ENCODE measurements at regions not wholly inside any gene's neighbourhood (a gene's known extent, or its start where the extent isn't known, plus 50 kb on each side); places are given as distances from the start of the nearest gene placed in this dataset.
A peak's percentile ranks its signal among the peaks of the same experiment; 100 is the strongest.
"Not testable (repeated sequence)": the region's sequence is repeated elsewhere in the genome, so short reads cannot be mapped to it uniquely, and the experiment has no call there.

DNA sequence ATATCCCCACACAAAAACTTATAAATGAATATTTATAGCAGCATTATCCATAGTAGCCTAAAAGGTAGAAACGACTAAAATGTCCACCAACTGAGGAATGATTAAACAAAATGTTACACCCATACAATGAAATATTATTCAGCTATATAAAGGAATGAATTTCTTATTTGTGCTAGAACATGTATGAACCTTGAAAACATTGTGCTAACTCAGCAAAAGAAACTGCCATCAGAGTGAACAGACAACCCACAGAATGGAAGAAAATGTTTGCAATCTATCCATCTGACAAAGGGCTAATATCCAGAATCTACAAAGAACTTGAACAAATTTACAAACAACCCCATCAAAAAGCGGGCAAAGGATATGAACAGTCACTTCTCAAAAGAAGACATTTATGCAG, 155.3 kb upstream of the DIAPH2 start:
- not testable (repeated sequence) for DNase-seq (ENCODE audit: low read depth)

DNA sequence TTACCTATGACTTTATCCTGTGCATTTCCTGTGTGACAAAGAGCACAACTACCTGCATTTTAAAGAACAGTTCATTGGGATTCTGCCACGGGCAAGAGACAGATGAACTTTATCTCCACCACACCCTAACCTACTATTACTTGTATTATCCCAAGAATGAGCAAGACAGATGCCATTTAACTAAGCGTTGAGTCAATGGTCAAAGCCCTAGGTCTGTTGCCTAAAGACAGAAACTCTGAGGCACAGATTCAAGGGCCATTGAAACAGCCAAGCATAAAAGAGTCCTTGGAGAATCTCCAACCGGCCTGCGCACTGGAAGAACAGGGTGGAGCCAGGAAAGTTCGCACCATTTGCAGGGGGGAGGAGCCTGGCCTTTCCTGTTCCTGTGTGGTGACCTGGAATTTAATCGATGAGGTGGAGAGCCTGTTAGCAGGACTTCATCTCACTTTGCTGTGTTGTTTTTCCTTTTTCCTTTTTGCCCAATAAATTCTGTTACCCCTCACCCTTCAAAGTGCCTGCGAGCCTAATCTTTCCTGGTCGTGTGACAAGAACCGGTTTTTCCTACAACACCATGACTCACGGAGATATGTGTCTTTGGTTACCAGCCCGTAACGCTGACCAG, 146.4 kb upstream of the DIAPH2 start:
- DNase-seq (ENCODE audit: low read depth), result no peak

DNA sequence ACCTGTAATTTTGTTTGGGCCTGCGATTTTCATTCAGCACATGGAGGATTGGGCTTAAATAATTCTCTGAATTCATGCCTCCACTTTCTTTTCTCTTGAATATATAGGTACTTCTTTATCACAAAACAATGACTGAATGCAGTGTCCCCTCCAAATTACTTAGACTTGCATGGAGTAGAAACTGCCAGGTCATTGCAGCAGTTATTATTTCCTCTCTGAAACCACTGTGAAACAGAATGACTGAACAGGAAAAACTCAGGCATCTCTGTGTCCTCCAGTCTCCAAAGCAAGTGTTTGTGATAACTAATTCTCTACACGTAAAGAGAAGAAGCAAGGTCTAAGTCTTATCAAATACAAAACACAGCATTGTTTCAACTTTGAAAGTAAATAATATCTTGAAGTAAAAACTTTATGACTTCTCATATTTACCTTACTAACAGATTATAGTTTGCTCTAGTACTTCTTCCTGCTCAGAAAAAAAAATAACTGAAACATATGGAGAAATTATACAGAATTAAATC, 144.5 kb upstream of the DIAPH2 start:
- DNase-seq (ENCODE audit: low read depth), result no peak

DNA sequence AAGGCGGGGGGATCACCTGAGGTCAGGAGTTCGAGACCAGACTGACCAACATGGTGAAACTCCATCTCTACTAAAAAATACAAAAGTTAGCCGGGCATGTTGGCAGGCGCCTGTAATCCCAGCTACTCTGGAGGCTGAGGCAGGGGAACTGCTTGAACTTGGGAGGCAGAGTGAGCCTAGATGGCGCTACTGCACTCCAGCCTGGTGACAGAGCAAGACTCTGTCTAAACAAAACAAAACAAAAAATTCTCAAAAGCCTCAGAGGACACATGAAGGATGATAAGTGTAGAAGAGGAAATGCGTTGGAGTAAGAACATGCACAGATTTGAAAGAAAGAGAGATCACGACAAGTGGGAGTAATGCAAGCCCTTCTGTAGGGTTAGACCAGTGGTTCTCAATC, 138.4 kb upstream of the DIAPH2 start:
- not testable (repeated sequence) for DNase-seq (ENCODE audit: low read depth)

DNA sequence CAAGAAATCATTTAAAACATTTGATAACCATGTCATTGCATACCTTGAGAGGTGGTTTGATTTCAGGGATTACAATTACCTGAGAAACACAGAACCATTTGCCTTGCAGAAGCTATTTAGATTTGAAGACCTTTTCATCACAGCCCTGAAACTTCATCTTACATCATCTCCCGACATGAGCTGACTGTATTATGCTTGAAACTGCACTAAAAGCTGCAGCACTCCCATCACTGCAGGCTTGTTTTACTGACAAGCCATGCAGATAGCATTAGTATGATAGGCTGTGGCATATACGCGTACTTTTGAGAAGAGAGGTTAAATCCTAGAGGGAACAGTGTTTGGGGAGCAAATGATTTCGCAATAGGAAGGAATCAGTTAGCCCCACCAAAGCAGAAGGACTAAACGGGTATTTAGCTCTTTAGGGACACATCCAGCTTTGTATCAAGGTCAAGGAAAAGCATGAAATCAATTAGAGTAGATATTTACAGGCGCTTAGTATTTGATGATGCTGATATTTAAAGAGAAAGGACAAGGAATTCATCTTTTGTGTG, 133.2 kb upstream of the DIAPH2 start:
- DNase-seq (ENCODE audit: low read depth), result no peak

GRCh38 chrX:96556886-96557285, 127.8 kb upstream of the DIAPH2 start:
- DNase-seq (ENCODE audit: low read depth), result no peak

DNA sequence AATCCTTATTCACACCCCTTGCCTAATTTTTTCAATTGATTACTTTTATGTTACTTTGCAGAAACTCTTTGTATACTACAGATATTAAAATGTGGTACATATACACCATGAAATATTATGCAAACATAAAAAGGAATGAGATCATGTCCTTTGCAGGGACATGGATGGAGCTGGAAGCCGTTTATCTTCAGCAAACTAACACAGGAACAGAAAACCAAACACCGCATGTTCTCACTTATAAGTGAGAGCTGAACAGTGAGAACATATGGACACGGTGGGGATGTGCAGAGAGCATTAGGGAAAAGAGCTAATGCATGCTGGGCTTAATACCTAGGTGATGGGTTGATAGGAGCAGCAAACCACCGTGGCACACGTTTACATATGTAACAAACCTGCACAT, 123.5 kb upstream of the DIAPH2 start:
- not testable (repeated sequence) for DNase-seq (ENCODE audit: low read depth)

- peak; percentile 26 for DNase-seq (ENCODE audit: low read depth)
These were observed 121.0 kb upstream of the DIAPH2 start for GRCh38 chrX:96563646-96564045.

- no peak for DNase-seq (ENCODE audit: low read depth)
These were observed 120.0 kb upstream of the DIAPH2 start for GRCh38 chrX:96564595-96564994.

- no peak for DNase-seq (ENCODE audit: low read depth)
These were observed 117.8 kb upstream of the DIAPH2 start for GRCh38 chrX:96566878-96567277.

DNA sequence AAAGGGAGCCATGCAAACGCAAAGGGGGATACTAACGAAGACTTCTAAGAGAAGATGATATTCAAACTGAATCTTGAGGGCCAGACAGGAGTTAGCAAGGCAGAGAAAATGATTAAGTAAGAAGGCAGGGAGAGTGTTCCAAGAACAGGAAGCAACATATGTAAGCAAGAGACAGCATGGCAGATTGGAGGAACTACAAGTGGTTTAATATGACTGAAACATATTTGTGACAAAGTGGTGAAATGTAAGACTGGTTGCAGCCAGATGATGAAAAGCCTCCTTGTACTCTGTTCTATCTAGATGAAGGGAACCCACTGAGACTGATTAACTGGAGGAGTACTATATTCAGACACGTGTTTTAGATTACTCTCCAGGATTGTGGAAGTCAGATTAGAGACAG, 116.6 kb upstream of the DIAPH2 start:
- DNase-seq (ENCODE audit: low read depth), result no peak

- no peak for DNase-seq (ENCODE audit: low read depth)
These were observed 115.6 kb upstream of the DIAPH2 start for GRCh38 chrX:96569034-96569433.

DNA sequence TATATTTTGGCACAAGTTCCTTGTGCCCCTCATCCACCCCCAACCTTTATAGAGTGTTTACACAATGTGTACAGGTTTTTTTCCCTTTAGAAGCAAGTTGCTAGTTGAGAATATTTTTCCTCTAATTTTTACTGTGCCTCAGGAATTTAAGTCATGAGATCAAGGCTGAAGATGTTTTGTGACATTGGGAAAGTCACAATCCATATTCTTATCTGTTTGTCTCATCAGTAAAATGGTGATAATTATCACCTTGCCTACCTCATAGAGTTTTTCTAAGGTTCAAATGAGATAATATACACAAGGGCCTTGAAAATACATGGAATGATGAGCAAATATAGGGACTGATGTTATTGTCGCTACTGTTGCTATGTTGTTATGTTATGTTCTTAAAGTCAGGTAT, 109.6 kb upstream of the DIAPH2 start:
- no peak for DNase-seq (ENCODE audit: low read depth)

DNA sequence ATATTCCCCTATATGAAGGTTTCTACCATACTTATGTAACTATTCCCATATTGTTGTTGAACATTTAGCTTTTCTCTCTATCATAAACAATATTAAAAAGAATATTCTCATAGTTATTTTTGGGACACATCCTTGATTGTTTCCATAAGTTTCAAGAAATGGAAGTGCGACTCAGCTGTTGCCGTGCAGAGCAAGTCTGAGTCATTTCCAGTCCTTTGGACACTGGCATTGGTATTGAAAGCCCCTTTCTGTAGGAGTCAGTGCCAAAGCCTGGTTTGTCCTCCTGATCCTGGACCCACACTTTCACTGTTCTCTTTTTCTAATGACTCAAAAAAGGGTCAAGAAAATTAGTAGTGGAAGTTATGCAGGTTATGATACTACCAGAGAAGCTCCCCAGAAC, 108.3 kb upstream of the DIAPH2 start:
- DNase-seq (ENCODE audit: low read depth), result no peak

DNA sequence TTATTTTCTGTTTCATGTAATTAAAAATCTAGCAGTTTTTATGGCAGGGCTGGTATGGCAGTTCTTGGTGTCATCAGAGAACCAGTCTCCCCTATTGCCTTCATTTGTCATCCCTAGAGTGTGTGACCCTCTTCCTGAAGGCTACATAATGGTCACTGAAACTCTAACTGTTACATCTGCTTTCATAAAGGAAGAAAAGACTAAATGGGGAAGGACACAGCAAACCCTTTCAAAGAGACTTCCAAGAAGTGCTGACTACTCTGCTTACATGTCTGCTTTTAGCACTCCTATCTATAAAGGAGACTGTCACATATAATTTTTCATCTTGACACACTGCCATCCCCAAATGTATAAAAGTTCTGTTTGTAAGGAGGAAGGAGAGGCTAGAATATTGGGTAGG, 105.9 kb upstream of the DIAPH2 start:
- no peak for DNase-seq (ENCODE audit: low read depth)

DNA sequence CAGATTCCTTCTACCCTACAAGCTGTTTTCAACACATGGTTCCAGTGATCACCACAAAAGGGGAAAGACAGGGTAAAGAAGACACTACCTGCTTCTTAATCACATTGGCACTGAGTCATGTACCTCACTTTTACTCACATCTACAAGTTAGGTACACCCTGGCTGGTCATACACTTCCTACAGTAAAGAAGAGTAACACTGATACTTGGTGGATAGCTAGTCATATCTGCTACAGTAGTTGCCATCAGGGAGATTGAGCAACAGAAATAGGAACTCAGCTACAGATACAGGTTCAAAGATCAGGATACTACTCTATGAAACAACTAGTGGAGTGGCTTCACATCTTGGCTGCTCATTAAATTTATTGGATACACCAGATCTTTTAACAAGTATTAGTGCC, 105.4 kb upstream of the DIAPH2 start:
- no peak for DNase-seq (ENCODE audit: low read depth)

DNA sequence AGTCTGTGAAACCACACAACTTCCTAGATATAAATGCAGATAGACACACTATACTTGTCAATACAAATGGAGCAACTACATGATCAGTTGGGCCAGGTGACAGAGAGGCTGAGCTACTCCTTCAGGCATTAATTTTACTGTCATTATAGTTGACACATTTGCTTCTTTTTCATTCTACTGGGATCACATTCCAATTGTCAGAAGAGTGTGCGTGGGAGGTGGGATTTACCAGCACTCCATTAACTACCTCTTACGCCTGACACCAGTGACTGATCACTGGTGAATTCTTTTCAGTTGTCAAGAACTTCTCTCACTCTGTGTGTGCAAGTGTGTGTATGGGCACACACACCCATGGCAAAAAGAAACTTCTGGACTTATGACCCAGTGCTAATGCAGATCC, 94.2 kb upstream of the DIAPH2 start:
- DNase-seq (ENCODE audit: low read depth), result no peak

DNA sequence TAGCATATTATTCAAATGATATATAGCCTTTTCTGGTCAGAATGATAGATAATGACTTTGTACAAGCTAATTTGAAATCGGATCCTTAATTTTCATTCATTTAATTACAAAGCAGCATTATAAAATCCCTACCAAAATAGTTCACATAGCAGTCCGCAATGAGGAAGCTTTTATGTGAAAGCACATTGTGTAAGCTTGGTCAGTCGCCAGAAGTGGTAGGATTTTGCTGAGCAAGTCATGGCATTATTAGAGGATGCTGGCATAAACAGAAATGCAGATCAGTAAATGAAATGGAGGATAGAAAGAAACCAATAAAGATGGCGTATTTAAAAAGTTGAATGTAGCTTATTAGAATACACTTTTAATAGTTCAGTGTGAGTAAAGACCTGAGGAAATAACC, 93.2 kb upstream of the DIAPH2 start:
- DNase-seq (ENCODE audit: low read depth), result no peak

DNA sequence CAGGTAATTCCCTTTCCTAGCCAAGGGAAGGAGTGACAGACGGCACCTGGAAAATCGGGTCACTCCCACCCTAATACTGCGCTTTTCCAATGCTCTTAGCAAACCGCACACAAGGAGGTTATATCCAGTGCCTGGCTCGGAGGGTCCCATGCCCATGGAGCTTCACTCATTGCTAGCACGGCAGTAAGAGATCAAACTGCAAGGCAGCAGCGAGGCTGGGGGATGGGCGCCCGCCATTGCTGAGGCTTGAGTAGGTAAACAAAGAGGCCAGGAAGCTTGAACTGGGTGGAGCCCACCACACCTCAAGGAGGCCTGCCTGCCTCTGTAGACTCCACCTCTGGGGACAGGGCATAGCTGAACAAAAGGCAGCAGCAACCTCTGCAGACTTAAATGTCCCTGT, 86.8 kb upstream of the DIAPH2 start:
- not testable (repeated sequence) for DNase-seq (ENCODE audit: low read depth)

GRCh38 chrX:96611619-96612362, 72.9 kb upstream of the DIAPH2 start:
- peak; percentile 35 for DNase-seq (ENCODE audit: low read depth)

GRCh38 chrX:96615448-96615847, 69.2 kb upstream of the DIAPH2 start:
- DNase-seq (ENCODE audit: low read depth), result no peak

DNA sequence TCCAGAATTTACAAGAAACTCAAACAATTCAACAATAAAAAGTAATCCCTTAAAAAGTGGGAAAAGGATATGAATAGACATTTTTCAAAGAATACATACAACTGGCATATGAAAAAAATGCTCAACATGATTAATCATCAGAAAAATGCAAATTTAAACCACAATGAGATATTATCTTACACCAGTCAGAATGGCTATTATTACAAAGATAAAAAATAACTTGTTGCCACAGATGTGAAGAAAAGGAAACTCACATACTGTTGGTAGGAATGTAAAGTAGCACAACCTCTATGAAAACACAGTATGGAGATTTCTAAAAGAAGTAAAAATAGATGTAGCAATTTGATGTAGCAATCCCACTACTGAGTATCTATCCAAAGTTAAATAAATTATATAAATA, 65.1 kb upstream of the DIAPH2 start:
- DNase-seq (ENCODE audit: low read depth), result no peak

- no peak for DNase-seq (ENCODE audit: low read depth)
These were observed 62.8 kb upstream of the DIAPH2 start for GRCh38 chrX:96621811-96622210.

Data from GM04504 (cell line).